Fibroblast of gingiva (primary cell): ENCODE measurements at regions not wholly inside any gene's neighbourhood (a gene's known extent, or its start where the extent isn't known, plus 50 kb on each side); places are given as distances from the start of the nearest gene placed in this dataset.
"Not testable (repeated sequence)": the region's sequence is repeated elsewhere in the genome, so short reads cannot be mapped to it uniquely, and the experiment has no call there.

Source experiments
- DNase-seq: peaks from one replicate; pipeline ENCODE4 v3.0.0-alpha.2; 2011; ENCODE audit warnings: low read depth

GRCh38 chr5:57002959-57003485, 51.1 kb upstream of the MIER3 start:
- no peak for DNase-seq

DNA sequence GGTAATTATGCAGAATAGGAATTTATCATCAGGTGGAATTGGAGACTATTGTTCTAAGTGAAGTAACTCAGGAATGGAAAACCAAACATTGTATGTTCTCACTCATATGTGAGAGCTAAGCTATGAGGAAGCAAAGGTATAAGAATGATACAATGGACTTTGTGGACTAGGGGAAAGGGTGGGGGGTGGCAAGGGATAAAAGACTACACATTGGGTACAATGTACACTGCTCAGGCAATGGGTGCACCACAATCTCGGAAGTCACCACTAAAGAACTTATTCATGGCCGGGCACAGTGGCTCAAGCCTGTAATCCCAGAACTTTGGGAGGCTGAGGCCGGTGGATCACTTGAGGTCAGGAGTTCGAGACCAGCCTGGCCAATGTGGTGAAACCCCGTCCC, 51.6 kb upstream of the MIER3 start:
- DNase-seq = not testable (repeated sequence)

DNA sequence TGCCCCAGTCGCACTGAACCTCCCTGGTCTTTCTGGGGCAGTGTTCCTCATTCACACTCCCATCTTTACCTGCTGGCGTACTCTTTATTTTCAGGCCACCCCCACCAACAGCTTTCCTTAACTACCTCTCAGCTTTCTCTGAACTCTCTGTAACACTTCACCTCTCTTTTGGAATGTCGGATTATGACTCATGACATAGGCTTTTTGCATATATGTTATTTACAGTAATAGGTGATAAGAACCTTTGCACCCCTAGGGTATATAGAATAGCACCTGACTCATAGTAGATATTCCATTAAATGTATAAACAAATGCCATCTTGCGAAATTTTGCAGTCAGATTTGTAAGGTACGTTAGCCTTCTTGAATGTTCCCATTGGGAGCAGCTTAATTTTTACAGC, 52.9 kb upstream of the MIER3 start:
- no peak for DNase-seq

DNA sequence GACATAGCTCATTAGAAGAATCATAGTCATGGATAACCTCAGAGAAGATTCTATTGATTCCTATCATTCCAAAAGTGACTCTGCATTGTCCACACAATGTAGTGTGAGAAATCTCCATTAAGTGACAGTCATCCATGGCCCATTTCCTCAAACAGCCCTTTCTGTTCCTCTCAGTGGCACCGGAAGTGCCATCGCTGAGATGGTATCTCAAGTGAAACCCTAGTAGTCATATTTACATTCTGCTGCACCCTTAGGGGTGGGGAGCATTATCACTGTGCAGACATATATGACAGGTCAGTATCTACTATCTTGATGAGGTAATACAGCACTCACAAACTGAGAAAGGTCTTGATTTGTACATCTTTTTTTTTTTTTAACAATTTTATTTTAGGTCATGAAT, 55.4 kb upstream of the MIER3 start:
- DNase-seq = no peak

DNA sequence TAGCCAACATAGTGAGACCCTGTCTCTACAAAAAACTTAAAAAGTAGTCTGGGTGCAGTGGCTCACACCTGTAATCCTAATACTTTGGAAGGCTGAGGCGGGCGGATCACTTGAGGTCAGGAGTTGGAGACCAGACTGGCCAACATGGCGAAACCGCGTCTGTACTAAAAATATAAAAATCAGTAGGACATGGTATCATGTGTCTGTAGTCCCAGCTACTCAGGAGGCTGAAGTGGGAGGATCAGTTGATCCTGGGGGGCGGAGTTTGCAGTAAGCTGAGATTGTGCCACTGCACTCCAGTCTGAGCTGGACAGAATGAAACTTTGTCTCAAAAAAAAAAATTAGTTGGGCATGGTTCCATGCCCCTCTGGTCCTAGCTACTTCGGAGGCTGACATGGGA, 57.9 kb upstream of the MIER3 start:
- no peak for DNase-seq

DNA sequence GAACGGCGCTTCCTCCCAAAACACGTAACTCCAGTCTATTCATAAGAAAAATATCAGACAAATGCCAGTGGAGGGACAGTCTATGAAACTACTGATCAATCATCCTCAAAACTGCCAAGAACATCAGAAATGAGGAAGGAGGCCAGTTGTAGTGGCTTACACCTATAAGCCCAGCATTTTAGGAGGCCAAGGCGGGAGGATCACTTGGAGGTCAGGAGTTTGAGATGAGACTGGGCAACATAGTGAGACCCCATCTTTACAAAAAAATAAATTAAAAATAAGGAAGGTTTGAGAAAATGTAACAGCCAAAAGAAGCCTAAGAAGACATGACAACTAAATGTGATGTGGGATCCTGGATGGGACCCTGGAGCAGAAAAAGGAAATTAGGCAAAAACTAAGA, 58.9 kb upstream of the MIER3 start:
- no peak for DNase-seq

DNA sequence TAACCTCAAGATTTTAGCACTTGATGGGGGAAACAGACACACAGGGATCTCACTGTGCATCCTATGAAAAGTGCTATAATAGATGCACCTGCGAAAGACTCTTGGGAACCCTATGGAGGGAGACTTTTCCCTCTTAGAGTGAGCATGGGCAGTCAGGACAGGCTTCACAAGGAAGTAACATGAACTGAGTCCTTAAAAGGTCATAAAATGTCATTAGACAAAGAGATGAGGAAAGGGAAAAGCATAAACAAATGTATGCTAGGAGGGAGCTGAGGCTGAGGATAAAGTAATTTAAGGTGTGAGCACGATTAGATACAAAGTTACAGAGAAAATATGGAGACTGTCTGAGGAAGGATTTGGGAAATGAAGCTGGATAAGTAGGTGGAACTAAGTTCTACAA, 60.6 kb upstream of the MIER3 start:
- no peak for DNase-seq

DNA sequence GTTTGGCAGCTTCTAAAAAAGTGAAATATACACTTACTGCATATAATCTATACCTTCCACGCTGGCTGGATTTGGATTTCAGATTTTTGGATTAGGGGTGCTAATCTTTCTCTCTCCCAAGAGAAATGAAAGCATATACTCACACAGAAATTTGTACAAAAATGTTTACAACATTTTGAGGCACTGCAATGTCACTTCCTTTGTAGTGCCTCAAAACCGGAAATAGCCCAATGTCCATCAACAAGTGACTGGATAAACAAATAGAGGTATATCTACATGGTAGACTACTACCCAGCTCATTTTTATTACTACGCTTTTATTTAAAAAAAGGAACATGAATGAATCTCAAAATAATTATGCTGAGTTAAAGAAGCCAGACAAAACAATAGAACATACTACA, 74.0 kb upstream of the MIER3 start:
- DNase-seq = no peak

DNA sequence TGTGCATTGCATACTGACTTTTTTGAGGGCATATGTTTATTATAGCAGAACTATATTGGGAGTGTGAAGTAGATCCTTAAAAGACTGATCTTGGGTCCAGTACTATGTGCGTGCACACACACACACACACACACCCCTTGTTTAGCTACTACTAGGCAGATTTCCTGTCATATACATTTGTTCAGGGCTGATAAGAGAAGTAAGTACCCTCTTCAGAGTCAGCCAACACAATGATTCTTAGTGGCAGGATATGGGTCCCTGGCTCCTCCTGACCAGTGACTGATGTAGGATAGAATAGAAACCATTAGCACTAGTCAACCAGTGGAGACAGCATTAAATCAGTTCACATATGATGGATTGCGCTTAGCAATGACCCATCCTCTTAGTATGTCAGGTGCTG, 76.2 kb upstream of the MIER3 start:
- no peak for DNase-seq

DNA sequence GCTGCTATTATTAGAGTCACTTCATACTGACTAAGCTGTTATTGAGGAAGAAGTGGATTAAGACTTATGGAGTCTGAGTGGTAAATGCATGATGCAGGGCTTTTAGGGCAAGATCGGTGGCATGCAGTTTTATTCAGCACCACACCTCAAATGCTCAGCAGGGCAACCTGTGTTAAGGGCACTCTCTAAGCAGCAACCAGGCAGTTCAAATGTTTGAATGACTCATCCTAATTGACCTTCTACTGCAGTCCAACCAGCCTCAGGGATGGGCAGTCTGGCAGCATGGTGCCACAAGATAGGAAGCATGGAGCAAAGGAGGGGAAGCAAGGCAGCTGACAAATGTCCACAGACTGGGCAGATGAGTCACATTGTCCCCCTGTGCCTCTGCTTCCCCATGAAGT, 80.2 kb upstream of the MIER3 start:
- no peak for DNase-seq

DNA sequence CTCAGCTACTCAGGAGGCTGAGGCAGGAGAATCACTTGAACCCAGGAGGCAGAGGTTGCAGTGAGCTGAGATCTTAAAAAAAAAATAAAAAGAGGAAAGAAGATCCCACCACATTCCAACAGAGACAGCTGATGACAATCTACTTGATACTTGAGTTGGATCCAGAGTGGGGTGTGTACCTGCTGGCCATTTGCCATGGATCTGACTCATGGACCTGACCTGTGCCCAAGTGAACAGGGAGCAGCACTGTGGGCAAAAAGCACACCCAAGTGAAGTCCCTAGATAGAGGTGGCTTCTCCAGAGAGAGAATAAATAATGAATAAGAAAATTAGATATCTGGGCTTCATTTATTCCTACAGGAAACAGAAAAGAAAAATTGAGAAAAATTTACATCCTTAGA, 81.2 kb upstream of the MIER3 start:
- DNase-seq = no peak

DNA sequence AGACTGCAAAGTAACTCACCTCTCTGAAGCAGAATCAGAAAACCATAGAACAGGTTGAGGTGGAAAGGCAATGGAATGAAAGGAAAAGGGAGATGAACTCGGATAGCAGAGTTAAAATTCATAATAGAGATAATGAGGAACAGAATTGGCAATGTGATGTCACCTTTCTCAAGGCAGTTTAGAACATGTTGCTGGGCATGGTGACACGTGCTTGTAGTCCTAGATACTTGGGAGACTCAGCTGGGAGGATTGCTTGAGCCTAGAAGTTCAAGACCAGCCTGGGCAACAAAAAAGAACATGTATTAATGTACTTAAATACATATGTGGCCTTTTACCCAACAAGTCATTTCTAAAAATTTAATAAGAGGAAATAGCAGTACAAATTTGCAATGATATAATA, 81.6 kb upstream of the MIER3 start:
- DNase-seq = no peak

- DNase-seq = no peak
These were observed 82.4 kb upstream of the MIER3 start for GRCh38 chr5:57034201-57034916.

DNA sequence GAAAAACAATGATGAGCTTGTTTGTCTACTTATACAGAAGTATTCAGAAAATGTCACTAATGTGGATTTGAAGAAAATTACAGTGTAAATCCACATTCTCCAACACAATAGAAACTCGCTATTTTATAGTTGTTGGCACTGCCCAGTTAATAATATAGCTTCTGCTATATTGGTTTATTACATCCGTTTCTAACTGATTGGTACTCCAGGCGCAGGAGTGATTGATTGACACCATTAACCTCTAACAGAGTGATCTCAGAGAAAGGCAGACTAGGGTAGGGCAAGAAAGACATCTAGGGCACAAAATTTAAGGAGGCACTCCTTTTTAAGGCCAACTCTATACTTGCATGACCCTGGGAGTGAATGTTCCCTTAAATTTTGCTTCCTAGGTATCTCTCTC, 84.0 kb upstream of the MIER3 start:
- no peak for DNase-seq

DNA sequence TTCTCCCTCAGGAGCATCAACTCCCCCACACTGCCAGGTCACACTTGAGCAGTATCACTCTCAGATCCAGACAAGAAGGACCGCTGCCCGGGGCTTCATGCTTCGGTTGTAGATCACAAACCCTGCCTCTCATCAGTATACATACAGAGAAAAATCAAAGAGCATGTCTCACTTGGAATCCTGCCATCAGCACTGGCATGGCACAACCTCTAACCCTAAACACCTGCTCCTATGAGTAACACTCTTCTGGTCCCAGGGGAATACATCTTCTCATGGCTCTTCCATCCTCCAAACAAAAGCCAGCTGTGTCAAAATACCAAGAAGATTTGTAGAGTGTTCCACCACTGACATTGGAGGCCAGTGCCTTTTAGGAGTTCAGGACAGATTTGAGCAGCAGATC, 84.8 kb upstream of the MIER3 start:
- DNase-seq = no peak

DNA sequence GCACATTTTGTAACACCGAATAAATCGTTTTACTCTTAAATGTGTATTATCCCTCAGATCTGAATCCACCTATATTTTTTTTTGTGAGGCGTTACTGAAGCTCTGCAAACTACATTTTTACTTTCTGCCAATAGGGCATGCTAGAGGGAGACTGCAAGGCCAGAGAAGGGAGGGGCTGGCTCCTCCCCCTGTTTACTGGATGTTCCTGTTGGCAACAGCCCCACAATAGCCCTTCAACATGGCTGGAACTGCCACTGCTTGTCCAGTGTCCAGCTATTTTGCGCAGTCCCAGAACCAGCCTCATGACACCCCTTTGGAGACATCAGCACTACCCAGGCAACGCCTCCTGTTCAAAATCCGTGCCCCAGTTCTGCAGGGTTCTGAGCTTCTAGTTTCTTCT, 85.4 kb upstream of the MIER3 start:
- no peak for DNase-seq

GRCh38 chr5:57041570-57041969, 89.6 kb upstream of the MIER3 start:
- DNase-seq = no peak

- DNase-seq = no peak
These were observed 90.6 kb upstream of the MIER3 start for GRCh38 chr5:57042524-57042931.

DNA sequence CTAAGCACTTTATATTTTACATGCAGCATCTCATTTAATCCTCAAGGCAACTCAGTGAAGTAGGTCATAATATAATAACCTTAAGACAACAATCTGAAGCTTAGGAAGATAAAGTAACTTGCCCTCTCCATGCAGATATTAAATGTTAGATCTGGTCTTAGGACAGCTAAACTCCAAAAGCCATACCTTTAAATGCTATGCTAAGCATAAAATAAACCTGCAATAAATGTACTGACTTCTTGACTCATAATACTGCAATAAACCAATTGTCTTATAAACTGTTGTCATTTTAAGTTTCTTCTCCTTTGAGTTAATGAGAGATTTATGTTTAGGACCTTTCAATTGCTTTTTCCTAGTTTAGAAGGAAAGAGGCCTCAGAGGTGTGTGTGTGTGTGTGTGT, 102.2 kb upstream of the MIER3 start:
- no peak for DNase-seq

GRCh38 chr5:57054671-57055070, 102.7 kb upstream of the MIER3 start:
- DNase-seq = no peak

DNA sequence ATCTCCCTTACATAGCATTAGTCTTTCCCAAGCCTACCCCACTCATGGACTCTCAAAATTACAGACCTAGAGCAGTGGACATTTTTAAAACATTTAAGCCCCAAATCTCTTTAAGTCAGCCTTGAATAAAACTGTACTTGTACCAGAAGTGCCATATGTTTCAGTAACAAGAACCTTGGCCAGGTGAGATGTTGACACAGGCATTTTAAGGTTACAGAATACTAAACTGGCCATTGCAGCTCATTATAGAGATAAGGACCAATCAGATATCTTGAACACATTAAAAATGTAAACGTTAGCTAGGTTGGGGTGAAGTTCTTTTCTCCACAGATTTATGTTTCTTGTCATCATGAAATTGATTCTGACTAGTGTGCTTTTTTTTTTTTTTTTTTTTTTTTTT, 103.8 kb upstream of the MIER3 start:
- DNase-seq = no peak

DNA sequence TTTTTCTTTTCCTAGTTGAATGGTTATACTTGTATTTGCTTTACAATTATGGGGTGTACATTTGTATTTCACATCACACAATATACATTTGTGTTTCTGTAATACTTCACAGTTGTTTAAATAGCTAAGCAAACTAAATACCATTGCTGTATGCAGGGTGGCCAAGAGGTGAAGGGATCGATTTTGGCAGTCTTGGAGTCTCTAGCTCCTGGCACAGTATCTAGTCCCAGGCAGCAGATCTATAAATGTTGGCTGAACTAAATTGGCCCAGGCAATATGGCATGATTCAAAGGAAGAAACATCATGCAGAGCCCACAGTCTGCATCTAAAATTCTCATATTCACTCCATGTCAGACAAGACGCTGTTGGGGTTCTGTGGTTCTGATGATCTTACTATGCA, 110.1 kb upstream of the GPBP1 start:
- no peak for DNase-seq

DNA sequence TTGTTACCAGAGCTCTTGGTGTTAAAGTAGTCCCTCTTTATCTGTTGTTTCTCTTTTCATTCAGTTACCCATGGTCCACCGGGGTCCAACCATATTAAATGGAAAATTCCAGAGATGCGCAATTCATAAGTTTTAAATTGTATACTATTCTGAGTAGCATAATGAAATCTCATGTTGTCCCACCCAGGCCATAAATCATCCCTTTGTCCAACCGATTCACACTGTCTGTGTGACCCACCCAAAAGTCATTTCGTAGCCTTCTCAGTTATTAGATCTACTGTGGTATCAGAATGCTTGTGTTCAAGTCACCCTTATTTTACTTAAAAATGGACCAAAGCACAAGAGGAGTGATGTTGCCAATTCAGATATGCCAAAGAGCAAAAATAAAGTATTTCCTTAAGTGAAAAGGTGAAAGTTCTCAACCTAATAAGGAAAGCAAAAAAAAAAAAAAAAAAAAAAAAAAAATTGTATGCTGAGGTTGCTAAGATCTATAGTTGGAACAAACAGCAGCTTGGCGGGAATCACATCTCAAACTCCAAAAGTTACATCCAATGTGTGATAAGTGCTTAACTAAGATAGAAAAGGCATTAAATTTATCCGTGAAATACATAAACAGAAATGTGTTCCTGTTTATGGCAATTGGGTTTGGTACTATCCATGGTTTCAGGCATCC, 106.8 kb upstream of the GPBP1 start:
- DNase-seq = no peak

DNA sequence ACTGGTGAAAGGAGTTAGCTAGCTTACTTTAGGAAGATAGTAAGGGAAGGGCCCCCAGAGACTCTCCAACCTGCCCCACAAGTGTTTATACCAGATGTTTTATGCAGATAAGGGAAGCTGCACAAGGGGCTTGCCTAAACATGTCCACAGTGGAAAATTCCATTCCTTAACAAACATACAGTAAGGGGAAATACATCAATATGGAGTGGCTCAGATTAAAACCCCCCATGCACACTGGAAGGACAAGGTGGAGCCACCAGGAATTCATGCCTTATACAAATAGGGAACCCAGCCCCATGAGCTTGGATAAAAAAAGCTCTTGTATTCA, 106.3 kb upstream of the GPBP1 start:
- DNase-seq = no peak
